Psoas muscle (tissue), 7 donors: ENCODE measurements at regions not wholly inside any gene's neighbourhood (a gene's known extent, or its start where the extent isn't known, plus 50 kb on each side); places are given as distances from the start of the nearest gene placed in this dataset.
"Not testable (repeated sequence)": the region's sequence is repeated elsewhere in the genome, so short reads cannot be mapped to it uniquely, and the experiment has no call there.

Experiments used
- ATAC-seq, 4 donors: fragments of 200-7000 bp; cut with Tn5 transposase; one replicate each; pipeline ENCODE4 v1.9.1; 2020; ENCODE audit warnings: moderate library complexity in 3 of 4, mild to moderate bottlenecking in 2 of 4
- DNase-seq, 2 donors: peaks; one replicate each; pipeline ENCODE4 v3.0.0-alpha.2; 2020
- H3K27ac ChIP-seq: fragments of 200-600 bp; one replicate; pipeline ENCODE4 v1.8.0; 2022
- H3K27me3 ChIP-seq, 3 donors: fragments of 200-600 bp in 1 of 3; one replicate each; pipeline versions ENCODE4 v1.6.1 to v1.8.0; 2013 to 2022; ENCODE audit warnings: low read length in 2 of 3, mild to moderate bottlenecking in 2 of 3, moderate library complexity in 1 of 3; ENCODE audit not compliant: insufficient read depth in 3 of 3
- H3K36me3 ChIP-seq, 2 donors: fragments of 200-600 bp in 1 of 2; one replicate each; pipeline versions ENCODE4 v1.6.1 to v1.8.0; 2013 to 2022; ENCODE audit warnings: low read depth in 1 of 2, mild to moderate bottlenecking in 1 of 2, moderate library complexity in 1 of 2; ENCODE audit not compliant: insufficient read depth in 1 of 2
- H3K4me1 ChIP-seq: fragments of 200-600 bp; one replicate; pipeline ENCODE4 v1.8.0; 2022
- H3K4me3 ChIP-seq: fragments of 200-600 bp; one replicate; pipeline ENCODE4 v1.8.0; 2022; ENCODE audit warnings: mild to moderate bottlenecking
- H3K9me3 ChIP-seq: fragments of 200-600 bp; one replicate; pipeline ENCODE4 v1.8.0; 2022
- CTCF ChIP-seq: fragments of 200-600 bp; IDR thresholded peaks from one replicate; pipeline ENCODE4 v1.8.0; 2022; ENCODE audit warnings: antibody characterized with exemption
- WGBS, 3 donors: extraction: QIAGEN DNeasy Blood & Tissue Kit; methylation state at CpG; one replicate each; pipeline versions ENCODE4 v1.1.6 to v1.1.7; 2013; 5-methylcytosine and 5-hydroxymethylcytosine counted together
- intact Hi-C, 2 donors: fragments of 100-400 bp; cut with DNase I; formaldehyde crosslinking; loops; one replicate each; pipeline versions ENCODE4 v1.11.0 to v1.14.2; 2022
- donor health status: healthy with polysubstance abuse.
- donor health status: DM: no; HTN: no; CAD: no; lungs with moderate emphysema.
- donor health status: Bipolar disorder and iron deficiency.
- donor health status: healthy.
- donor health status: DM: yes; HTN: yes; CAD: no.
- donor health status: DM: no; HTN: no; CAD: no.
- donor health status: DM: yes; HTN: yes; CAD: no.

GRCh38 chr2:741195-741496, 63.9 kb upstream of the TMEM18 start:
- Histone ChIP-seq H3K9me3 (no peaks in the 10 kb centered on the region), H3K4me3 (peak overlapping the region; percentile 62), H3K36me3 (no peaks in the 10 kb centered on the region), H3K27me3 (peaks cover 0 to 27% (median 4%) of the 10 kb centered on the region in 3 donors), H3K4me1 (peaks cover 8% of the 10 kb centered on the region), H3K27ac (no peak overlapping the region)
- DNase-seq (no peak), ATAC-seq (no peak)
- TF ChIP-seq CTCF = no peak
- intact Hi-C loops = no loop called here
- WGBS, 3 donors = 29 to 40% (median 33%) methylated on average over 3 of the region's 3 CpGs

- peak; percentile 68 to 85 for DNase-seq
- H3K36me3 ChIP-seq, H3K4me1 ChIP-seq, H3K27ac ChIP-seq, H3K9me3 ChIP-seq, intact Hi-C loops, ATAC-seq: not testable (repeated sequence)
- Histone ChIP-seq H3K4me3 (peak overlapping the region; percentile 62), H3K27me3 (peaks cover 0 to 27% (median 4%) of the 10 kb centered on the region in 3 donors)
- 1 to 2% (median 2%) methylated on average over 34 to 41 of the region's 41 CpGs for WGBS, 3 donors
Measured at GRCh38 chr2:740322-741194, 63.4 kb upstream of the TMEM18 start.

GRCh38 chr2:739864-740321, 62.7 kb upstream of the TMEM18 start:
- H3K4me1 ChIP-seq, ATAC-seq, intact Hi-C loops, H3K27ac ChIP-seq, H3K9me3 ChIP-seq, H3K36me3 ChIP-seq: not testable (repeated sequence)
- WGBS, 3 donors = 1 to 5% (median 2%) methylated on average over 18 to 23 of the region's 23 CpGs
- H3K27me3 ChIP-seq = peaks cover 0 to 27% (median 4%) of the 10 kb centered on the region in 3 donors
- peak in 1 of 2 donors; percentile 48 for DNase-seq
- H3K4me3 ChIP-seq = peak overlapping the region; percentile 62

- no peaks in the 10 kb centered on the region for H3K36me3 ChIP-seq
- ATAC-seq (no peak), DNase-seq (no peak)
- no peaks in the 10 kb centered on the region for H3K9me3 ChIP-seq
- no peak overlapping the region for H3K27ac ChIP-seq
- H3K4me3 ChIP-seq = no peak overlapping the region
- H3K27me3 ChIP-seq = peaks cover 0 to 26% (median 4%) of the 10 kb centered on the region in 3 donors
- no peak for TF ChIP-seq CTCF
- intact Hi-C loops = no loop called here
- peaks cover 8% of the 10 kb centered on the region for H3K4me1 ChIP-seq
Measured at GRCh38 chr2:736939-737338, 59.7 kb upstream of the TMEM18 start.

GRCh38 chr2:735670-736218, 58.5 kb upstream of the TMEM18 start:
- Histone ChIP-seq H3K27ac (no peak overlapping the region), H3K36me3 (no peaks in the 10 kb centered on the region), H3K4me1 (peaks cover 8% of the 10 kb centered on the region), H3K9me3 (no peaks in the 10 kb centered on the region), H3K4me3 (no peak overlapping the region), H3K27me3 (peaks cover 3 to 23% (median 4%) of the 10 kb centered on the region in 3 donors)
- intact Hi-C loops = no loop called here
- WGBS, 3 donors = 51 to 60% (median 54%) methylated on average over 5 of the region's 5 CpGs
- ATAC-seq = no peak
- no peak for DNase-seq
- TF ChIP-seq CTCF = no peak
